ENCODE measurements at regions not wholly inside any gene's neighbourhood (a gene's known extent, or its start where the extent isn't known, plus 50 kb on each side); places are given as distances from the start of the nearest gene placed in this dataset.

GRCh38 chr11:37511425-37511933 is 913.4 kb upstream of the RAG2 start:
- DNase-seq (ENCODE audit: extremely low spot score), result no peak
- ChIA-PET CTCF (no interaction called here), POLR2A (no interaction called here)
- TF ChIP-seq FOXA1 (IDR thresholded peaks at IDR 0.05) (no peak), HDGF (IDR thresholded peaks at IDR 0.05; ENCODE audit: borderline replicate concordance) (no peak), CTBP1 (IDR thresholded peaks at IDR 0.05; ENCODE audit: borderline replicate concordance) (no peak)

GRCh38 chr11:37509506-37509905 is 911.5 kb upstream of the RAG2 start:
- TF ChIP-seq LEF1 (IDR thresholded peaks at IDR 0.05; ENCODE audit: borderline replicate concordance) (no peak), SUZ12 (IDR thresholded peaks at IDR 0.05) (no peak), CTBP1 (IDR thresholded peaks at IDR 0.05; ENCODE audit: borderline replicate concordance) (no peak), HDGF (IDR thresholded peaks at IDR 0.05; ENCODE audit: borderline replicate concordance) (no peak), FOXA1 (IDR thresholded peaks at IDR 0.05) (no peak), ZNF384 (IDR thresholded peaks at IDR 0.05) (no peak), PKNOX1 (IDR thresholded peaks at IDR 0.05) (no peak), NFRKB (IDR thresholded peaks at IDR 0.05) (no peak)
- CTCF ChIA-PET, result no interaction called here
- POLR2A ChIA-PET, result no interaction called here
- DNase-seq (ENCODE audit: extremely low spot score), result no peak

GRCh38 chr11:37506531-37506930 is 908.5 kb upstream of the RAG2 start:
- TF ChIP-seq NFRKB (IDR thresholded peaks at IDR 0.05) (no peak), SP1 (IDR thresholded peaks at IDR 0.05) (no peak), BHLHE40 (IDR thresholded peaks at IDR 0.05; ENCODE audit: borderline replicate concordance) (no peak), L3MBTL2 (conservative IDR thresholded peaks at IDR 0.05) (no peak), CTBP1 (IDR thresholded peaks at IDR 0.05; ENCODE audit: borderline replicate concordance) (no peak), FOXM1 (IDR thresholded peaks at IDR 0.05; ENCODE audit: borderline replicate concordance) (no peak), ZNF384 (IDR thresholded peaks at IDR 0.05) (no peak), ELF4 (IDR thresholded peaks at IDR 0.05) (no peak), PKNOX1 (IDR thresholded peaks at IDR 0.05) (no peak), FOXK2 (IDR thresholded peaks at IDR 0.05) (no peak), FOXA1 (IDR thresholded peaks at IDR 0.05) (no peak), HDGF (IDR thresholded peaks at IDR 0.05; ENCODE audit: borderline replicate concordance) (no peak), ARNT (IDR thresholded peaks at IDR 0.05) (no peak)
- ChIA-PET CTCF (no interaction called here), POLR2A (no interaction called here)
- no peak for DNase-seq (ENCODE audit: extremely low spot score)

- no peak for TF ChIP-seq FOXK2 (IDR thresholded peaks at IDR 0.05)
- TF ChIP-seq FOXM1 (IDR thresholded peaks at IDR 0.05; ENCODE audit: borderline replicate concordance), result no peak
- TF ChIP-seq NFRKB (IDR thresholded peaks at IDR 0.05), result no peak
- no peak for TF ChIP-seq SP1 (IDR thresholded peaks at IDR 0.05)
- TF ChIP-seq HDGF (IDR thresholded peaks at IDR 0.05; ENCODE audit: borderline replicate concordance), result no peak
- CTCF ChIA-PET, result no interaction called here
- POLR2A ChIA-PET, result no interaction called here
- DNase-seq (ENCODE audit: extremely low spot score), result no peak
Measured at GRCh38 chr11:37505406-37505805, 907.4 kb upstream of the RAG2 start.

GRCh38 chr11:37504921-37505320 is 906.9 kb upstream of the RAG2 start:
- ChIA-PET POLR2A (no interaction called here), CTCF (no interaction called here)
- no peak for DNase-seq (ENCODE audit: extremely low spot score)
- TF ChIP-seq BHLHE40 (IDR thresholded peaks at IDR 0.05; ENCODE audit: borderline replicate concordance) (no peak), FOXA1 (IDR thresholded peaks at IDR 0.05) (no peak), ZNF384 (IDR thresholded peaks at IDR 0.05) (no peak), ELF4 (IDR thresholded peaks at IDR 0.05) (no peak), SP1 (IDR thresholded peaks at IDR 0.05) (no peak), L3MBTL2 (conservative IDR thresholded peaks at IDR 0.05) (no peak), CTBP1 (IDR thresholded peaks at IDR 0.05; ENCODE audit: borderline replicate concordance) (no peak), FOXM1 (IDR thresholded peaks at IDR 0.05; ENCODE audit: borderline replicate concordance) (no peak)

GRCh38 chr11:37504060-37504611 is 906.1 kb upstream of the RAG2 start:
- POLR2A ChIA-PET, result no interaction called here
- DNase-seq (ENCODE audit: extremely low spot score), result no peak
- TF ChIP-seq HDGF (IDR thresholded peaks at IDR 0.05; ENCODE audit: borderline replicate concordance), result no peak
- TF ChIP-seq LEF1 (IDR thresholded peaks at IDR 0.05; ENCODE audit: borderline replicate concordance), result no peak
- no peak for TF ChIP-seq CTBP1 (IDR thresholded peaks at IDR 0.05; ENCODE audit: borderline replicate concordance)
- TF ChIP-seq SP1 (IDR thresholded peaks at IDR 0.05), result no peak
- TF ChIP-seq ARNT (IDR thresholded peaks at IDR 0.05), result no peak
- CTCF ChIA-PET, result no interaction called here

- ChIA-PET CTCF (no interaction called here), POLR2A (no interaction called here)
- TF ChIP-seq ELF4 (IDR thresholded peaks at IDR 0.05), result no peak
- TF ChIP-seq BHLHE40 (IDR thresholded peaks at IDR 0.05; ENCODE audit: borderline replicate concordance), result no peak
- no peak for TF ChIP-seq CTBP1 (IDR thresholded peaks at IDR 0.05; ENCODE audit: borderline replicate concordance)
- no peak for TF ChIP-seq L3MBTL2 (conservative IDR thresholded peaks at IDR 0.05)
- no peak for TF ChIP-seq FOXM1 (IDR thresholded peaks at IDR 0.05; ENCODE audit: borderline replicate concordance)
- no peak for TF ChIP-seq SP1 (IDR thresholded peaks at IDR 0.05)
- TF ChIP-seq PKNOX1 (IDR thresholded peaks at IDR 0.05), result no peak
- no peak for DNase-seq (ENCODE audit: extremely low spot score)
Measured at GRCh38 chr11:37503411-37504059, 905.5 kb upstream of the RAG2 start.
